GM12891 (cell line): ENCODE measurements at regions not wholly inside any gene's neighbourhood (a gene's known extent, or its start where the extent isn't known, plus 50 kb on each side); places are given as distances from the start of the nearest gene placed in this dataset.

Source experiments
- POLR2A ChIP-seq: IDR thresholded peaks from 2 replicates; pipeline ENCODE4 v1.6.1; 2011; ENCODE audit warnings: low read depth, low read length, control low read depth
- POLR2AphosphoS5 ChIP-seq: IDR thresholded peaks from 2 replicates; pipeline ENCODE4 v1.6.1; 2011; ENCODE audit warnings: low read depth, low read length, control low read depth
- SPI1 ChIP-seq: IDR thresholded peaks from 2 replicates; pipeline ENCODE4 v1.6.1; 2011; ENCODE audit warnings: low read depth, low read length, control low read depth
- TAF1 ChIP-seq: IDR thresholded peaks from 2 replicates; pipeline ENCODE4 v1.6.1; 2011; ENCODE audit warnings: low read depth, low read length, control low read depth

DNA sequence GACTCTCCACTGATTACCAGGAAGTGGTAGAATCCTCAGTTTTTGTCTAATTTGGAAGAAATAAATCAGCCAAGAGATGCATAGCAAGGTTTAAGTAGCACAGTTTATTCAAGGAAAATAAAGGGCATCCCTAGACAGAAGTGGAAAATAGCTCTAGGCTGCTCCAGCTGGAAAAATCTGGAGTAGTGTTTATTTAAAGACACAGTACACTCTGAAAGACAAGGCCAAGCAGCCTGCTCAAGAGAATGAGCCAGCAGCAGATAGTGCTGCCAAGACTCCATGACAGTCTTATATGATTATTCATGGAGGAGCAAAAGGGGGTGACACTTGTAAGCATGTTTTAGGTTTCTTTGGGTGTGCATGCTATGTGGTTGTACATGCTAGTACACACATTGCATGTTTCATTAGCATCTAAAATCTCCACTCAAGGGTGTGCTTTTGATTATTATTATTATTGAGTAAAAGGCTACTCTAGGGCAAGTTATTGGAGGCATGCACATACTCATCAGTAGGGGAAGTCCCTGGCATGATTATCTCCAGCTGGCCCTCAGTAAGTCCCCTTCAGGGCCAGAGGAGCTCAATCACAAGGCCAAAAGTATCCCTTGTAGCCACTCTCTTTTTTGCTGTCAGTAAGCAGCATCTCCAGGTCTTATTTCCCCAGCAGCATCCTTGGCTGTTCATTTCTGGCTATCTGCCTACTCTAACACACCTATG, 85.1 kb upstream of the USP9Y start:
- TF ChIP-seq POLR2A (no peak), TAF1 (no peak), POLR2AphosphoS5 (no peak), SPI1 (no peak)
